ENCODE measurements at regions not wholly inside any gene's neighbourhood (a gene's known extent, or its start where the extent isn't known, plus 50 kb on each side); places are given as distances from the start of the nearest gene placed in this dataset.

- no peak for TF ChIP-seq CTCF (IDR thresholded peaks at IDR 0.05; ENCODE audit: insufficient read depth, low read length)
- no peak for TF ChIP-seq GABPA (IDR thresholded peaks at IDR 0.05; ENCODE audit: low read depth)
- TF ChIP-seq POLR2AphosphoS5 (IDR thresholded peaks at IDR 0.05; ENCODE audit: low read depth), result no peak
- TF ChIP-seq REST (IDR thresholded peaks at IDR 0.05; ENCODE audit: insufficient replicate concordance, low read depth), result no peak
- no peak for TF ChIP-seq SPI1 (IDR thresholded peaks at IDR 0.05; ENCODE audit: borderline replicate concordance, low read depth)
Observed at GRCh38 chr3:8157640-8158039, 344.0 kb upstream of the LMCD1 start.

Data from HL-60 (cell line).